GM18511 (cell line): ENCODE measurements at regions not wholly inside any gene's neighbourhood (a gene's known extent, or its start where the extent isn't known, plus 50 kb on each side); places are given as distances from the start of the nearest gene placed in this dataset.

Experiments used
- ATAC-seq: cut with Tn5 transposase; IDR thresholded peaks from one replicate; pipeline ENCODE4 v1.9.1; 2021; ENCODE audit warnings: mild to moderate bottlenecking, moderate library complexity; ENCODE audit not compliant: unreplicated experiment

DNA sequence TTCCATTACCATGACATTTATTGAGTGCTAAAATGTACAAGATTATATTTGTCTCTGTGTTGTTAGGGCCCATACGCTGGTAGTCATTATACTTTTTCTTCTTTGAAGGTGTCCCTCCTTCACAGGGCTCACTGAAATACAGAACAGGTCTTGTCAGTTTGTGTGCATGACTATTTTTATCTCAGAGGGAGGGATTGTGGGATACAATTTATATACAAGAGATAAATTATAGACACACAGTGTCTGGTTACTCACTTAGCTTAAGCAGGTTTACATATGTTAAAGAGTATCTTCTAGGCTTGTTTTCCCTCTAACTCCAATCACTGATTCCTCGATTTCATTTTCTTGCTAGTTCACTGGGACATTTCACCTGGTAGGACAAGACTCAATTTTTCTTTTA lies 143.3 kb upstream of the GUCY1A1 start:
- ATAC-seq: no peak

- ATAC-seq: no peak
Measured at GRCh38 chr4:155522201-155522600, 144.4 kb upstream of the GUCY1A1 start.

DNA sequence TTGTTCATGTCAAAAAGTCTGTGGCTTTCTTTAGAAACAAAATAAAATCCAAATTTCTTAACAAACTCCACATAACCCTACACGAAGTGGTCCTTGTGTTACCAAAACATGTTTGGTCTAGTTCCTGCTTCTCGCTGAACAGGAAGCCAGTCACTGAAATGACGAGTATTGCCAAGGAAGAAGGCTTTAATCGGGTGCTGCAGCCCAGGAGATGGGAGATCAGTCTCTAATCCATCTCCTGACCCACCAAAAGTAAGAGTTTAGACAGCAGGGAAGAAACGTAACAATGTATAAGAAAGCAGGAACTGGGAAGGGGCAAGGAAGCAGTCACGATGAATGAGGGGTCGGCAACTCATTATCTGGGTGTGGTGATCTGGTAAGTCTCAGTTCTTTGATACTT lies 144.6 kb upstream of the MAP9 start:
- ATAC-seq: no peak

DNA sequence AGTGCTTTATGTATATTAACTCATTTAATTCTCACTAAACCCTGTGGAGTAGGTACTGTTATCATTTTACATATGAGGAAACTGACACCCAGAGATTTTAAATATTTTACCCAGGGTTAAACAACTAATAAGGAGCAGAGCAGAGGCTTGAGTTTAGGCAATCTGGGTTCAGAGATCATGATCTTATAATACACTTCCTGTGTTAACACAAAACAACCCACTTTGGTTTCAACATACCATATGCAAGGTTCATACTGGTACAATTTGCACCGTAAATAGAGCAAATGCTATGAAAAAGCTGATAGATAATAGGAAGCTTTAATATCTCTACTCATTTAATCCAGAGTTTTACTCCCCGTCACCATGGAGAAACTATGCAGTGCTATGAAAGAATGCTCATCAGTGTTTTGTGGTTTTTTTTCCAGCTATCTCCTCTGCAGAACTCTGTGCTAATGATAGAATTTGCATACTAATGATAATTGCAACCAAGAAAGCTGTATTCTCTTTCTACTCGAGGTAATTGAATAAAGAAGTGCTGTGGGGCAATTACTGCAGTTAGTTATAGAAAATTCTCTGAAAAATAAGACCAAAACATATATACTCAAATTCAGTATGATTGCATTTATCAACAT lies 138.8 kb upstream of the MAP9 start:
- no peak for ATAC-seq

DNA sequence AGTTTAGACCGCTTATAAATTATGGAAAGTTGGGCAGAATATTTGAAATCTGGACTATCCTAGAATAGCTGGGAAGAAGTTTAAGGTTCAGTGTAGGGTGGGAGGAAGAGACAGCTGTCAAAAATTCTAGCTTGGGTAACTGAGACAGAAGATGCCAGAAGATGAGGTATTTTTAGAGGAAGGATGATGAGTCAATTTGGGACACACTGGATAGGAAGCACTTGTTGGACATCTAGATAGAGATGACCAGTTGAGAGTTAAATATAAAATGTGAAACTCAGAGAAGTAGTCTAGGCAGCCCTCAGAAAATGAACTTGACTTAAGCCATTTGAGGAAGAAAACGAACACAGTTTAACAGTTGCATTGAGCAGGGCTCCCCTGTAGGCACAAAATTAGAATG lies 137.9 kb upstream of the MAP9 start:
- no peak for ATAC-seq

- ATAC-seq: no peak
Measured at GRCh38 chr4:155512817-155513216, 136.1 kb upstream of the MAP9 start.

GRCh38 chr4:155512046-155512445 lies 135.3 kb upstream of the MAP9 start:
- no peak for ATAC-seq

GRCh38 chr4:155510771-155511170 lies 134.0 kb upstream of the MAP9 start:
- no peak for ATAC-seq

GRCh38 chr4:155509555-155509954 lies 132.8 kb upstream of the MAP9 start:
- no peak for ATAC-seq

DNA sequence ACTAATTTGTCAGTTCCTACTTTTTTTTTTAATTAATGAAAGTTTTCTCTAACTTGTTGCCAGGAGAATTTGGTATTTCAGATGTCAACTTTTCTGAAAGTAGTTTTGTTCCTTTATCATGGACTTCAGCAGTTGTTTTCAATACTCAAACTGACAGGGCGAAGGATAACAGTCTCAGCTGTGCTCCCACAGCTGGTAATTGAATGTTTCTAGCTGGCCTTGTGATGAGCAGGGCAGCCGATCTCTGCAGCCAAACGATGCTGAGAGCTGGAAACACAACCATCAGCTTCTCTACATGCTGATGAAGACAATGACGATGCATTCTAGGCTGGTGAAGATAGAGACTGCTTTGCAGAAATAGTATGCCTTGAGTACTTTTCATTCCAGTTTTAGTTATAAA lies 130.0 kb upstream of the MAP9 start:
- no peak for ATAC-seq

GRCh38 chr4:155505321-155505720 lies 128.6 kb upstream of the MAP9 start:
- no peak for ATAC-seq

GRCh38 chr4:155497306-155497705 lies 120.5 kb upstream of the MAP9 start:
- ATAC-seq: no peak

DNA sequence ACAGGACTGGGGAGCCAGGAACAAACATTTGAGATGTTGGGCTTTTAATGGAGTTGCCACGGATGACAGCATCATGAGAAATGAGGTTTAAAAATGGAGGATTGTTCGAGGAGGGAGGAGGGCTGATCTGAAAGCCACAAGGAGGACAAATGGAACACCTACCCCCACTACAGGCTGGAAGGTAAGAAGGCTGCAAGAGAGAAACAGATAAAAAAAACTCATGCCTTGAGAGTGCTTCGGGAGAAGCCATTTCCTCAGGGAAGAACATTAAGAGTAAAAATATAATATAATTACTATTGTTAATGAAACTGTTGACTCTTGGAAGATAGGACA lies 119.5 kb upstream of the MAP9 start:
- no peak for ATAC-seq

DNA sequence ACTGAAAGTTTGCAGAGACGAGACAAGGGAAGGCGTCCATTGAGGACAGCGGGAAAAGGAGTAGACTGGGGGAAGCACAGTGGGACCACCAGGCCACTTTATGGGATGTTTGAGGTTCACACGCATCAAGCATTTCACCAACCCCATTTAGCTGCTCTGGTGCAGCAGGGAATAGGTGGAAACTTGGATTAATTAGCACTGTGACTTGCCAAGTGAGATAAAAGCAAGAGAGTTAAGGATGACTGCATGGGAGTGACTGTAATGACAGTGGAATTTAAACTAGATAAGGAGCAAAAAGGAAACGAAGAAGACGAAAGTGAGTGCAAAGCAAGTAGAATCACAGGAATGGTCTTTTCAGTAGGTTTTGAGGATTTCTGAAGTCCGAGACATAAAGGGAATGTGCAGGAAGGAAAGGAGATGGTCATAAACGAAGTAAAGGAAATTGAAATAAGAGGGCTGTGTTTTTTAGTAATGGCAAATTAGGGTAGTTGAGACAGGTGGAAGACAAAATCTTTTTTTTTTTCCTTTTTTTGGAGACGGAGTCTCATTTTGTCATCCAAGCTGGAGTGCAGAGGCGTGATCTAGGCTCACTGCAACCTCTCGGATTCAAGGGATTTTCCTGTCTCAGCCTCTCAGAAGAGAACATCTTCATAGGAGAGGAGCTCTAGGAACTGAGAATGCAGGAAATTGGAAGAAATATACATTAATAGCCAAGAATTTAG lies 119.0 kb upstream of the MAP9 start:
- no peak for ATAC-seq

GRCh38 chr4:155494037-155494718 lies 117.4 kb upstream of the MAP9 start:
- no peak for ATAC-seq

- ATAC-seq: peak; percentile 98
Measured at GRCh38 chr4:155491336-155492120, 114.8 kb upstream of the MAP9 start.

DNA sequence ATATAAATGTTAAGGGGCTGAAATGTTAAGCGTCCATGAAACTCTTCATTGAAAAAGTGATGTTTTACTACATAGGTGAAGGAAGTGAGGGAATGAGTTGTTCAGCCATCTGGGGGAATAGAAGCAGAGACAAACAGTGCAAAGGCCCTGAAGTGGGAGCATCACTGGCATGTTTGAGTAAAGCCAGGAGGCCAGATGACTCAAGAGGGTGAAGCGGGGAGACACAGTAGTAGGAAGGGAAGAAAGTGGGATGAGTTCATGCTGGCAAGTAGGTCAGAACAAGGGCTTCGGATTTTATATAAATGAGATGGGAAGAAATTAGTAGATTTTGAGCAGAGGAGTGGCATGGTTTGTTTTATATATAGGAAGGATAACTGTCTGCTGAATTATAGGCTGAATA lies 112.5 kb upstream of the MAP9 start:
- ATAC-seq: no peak

GRCh38 chr4:155488691-155489090 lies 111.9 kb upstream of the MAP9 start:
- no peak for ATAC-seq

DNA sequence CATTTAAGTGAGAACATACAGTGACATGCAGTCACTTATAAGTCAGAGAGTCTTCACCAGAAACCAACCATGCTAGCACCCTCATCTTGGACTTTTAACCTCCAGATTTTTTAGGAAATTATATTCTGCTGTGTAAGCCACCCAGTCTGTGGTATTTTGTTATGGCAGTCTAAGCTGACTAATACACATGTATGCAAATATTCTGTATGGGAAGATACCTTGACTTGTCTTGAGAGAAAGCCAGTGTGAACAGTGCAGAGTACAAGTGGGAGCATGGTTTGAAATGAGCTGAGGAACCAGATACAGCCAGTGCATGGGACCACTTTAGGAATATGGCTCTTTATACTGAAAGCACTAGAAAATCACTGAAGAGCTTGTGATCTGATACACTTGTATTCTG lies 110.4 kb upstream of the MAP9 start:
- no peak for ATAC-seq

- no peak for ATAC-seq
Measured at GRCh38 chr4:155481150-155481549, 104.4 kb upstream of the MAP9 start.

DNA sequence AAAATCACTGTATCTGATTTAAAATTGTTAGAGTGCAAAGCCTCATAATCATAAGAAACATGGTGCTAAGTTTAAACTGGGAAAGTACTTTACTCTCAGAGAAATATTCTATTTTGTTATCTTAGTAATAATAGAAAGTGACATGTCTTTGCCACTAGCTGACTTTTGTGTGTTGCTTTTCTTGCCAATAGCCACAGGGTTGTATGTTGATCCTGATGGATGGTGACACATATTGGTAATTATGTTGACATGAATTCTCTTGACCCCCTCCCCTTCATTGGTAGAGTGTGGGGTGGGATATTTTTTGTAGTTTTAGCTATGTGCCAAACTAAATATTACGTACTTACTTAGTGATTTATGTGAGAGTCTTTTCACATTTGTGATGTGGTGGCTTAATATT lies 103.1 kb upstream of the MAP9 start:
- ATAC-seq: no peak
